ENCODE measurements at regions not wholly inside any gene's neighbourhood (a gene's known extent, or its start where the extent isn't known, plus 50 kb on each side); places are given as distances from the start of the nearest gene placed in this dataset.

DNA sequence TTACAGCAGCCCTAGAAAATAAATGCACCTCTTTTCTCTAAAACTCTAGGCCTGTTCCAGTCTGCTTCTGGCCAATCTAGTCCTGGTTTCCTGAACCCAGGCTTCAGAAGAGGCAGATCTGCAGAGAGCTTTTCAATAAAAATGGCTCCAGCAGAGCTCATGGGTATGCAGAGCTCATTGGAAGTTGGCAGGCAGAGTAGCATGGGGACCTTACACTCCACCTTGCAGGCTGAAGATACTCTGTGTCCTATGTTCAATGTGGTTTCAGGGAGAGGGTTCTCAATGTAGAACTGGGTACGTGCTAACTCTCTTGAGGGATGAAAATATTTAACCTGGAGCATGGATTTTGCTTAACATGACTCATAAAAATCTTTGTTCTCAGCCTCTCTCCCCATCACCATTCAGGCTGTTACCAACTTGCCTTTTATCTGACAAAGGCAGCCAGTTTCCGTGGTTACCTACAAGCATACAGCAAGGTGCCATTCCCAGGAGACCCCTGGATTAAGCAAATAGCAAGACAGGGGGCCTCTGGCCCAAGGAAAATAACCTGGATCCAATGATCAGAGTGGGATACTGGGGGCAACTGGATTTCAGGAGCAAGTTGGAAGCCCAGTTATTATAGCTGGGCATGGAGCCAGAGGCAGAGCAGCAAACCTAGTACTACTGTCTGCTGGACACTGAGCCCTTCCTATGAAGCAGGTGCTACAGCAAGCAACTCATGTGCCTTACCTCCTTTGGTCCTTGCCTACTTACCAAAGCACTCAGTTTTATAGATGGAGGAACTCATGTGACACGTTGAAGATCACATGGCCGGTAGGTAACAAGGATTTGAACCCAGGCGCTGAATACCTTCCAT, 98.2 kb upstream of the DHX40 start:
- no peak overlapping the region for H3K4me3 ChIP-seq (ENCODE audit: low read length)
- TF ChIP-seq, protein P1, sequence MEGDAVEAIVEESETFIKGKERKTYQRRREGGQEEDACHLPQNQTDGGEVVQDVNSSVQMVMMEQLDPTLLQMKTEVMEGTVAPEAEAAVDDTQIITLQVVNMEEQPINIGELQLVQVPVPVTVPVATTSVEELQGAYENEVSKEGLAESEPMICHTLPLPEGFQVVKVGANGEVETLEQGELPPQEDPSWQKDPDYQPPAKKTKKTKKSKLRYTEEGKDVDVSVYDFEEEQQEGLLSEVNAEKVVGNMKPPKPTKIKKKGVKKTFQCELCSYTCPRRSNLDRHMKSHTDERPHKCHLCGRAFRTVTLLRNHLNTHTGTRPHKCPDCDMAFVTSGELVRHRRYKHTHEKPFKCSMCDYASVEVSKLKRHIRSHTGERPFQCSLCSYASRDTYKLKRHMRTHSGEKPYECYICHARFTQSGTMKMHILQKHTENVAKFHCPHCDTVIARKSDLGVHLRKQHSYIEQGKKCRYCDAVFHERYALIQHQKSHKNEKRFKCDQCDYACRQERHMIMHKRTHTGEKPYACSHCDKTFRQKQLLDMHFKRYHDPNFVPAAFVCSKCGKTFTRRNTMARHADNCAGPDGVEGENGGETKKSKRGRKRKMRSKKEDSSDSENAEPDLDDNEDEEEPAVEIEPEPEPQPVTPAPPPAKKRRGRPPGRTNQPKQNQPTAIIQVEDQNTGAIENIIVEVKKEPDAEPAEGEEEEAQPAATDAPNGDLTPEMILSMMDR (conservative IDR thresholded peaks at IDR 0.05; ENCODE audit: low read length): no peak
- DNase-seq (ENCODE audit: low read depth): no peak

DNA sequence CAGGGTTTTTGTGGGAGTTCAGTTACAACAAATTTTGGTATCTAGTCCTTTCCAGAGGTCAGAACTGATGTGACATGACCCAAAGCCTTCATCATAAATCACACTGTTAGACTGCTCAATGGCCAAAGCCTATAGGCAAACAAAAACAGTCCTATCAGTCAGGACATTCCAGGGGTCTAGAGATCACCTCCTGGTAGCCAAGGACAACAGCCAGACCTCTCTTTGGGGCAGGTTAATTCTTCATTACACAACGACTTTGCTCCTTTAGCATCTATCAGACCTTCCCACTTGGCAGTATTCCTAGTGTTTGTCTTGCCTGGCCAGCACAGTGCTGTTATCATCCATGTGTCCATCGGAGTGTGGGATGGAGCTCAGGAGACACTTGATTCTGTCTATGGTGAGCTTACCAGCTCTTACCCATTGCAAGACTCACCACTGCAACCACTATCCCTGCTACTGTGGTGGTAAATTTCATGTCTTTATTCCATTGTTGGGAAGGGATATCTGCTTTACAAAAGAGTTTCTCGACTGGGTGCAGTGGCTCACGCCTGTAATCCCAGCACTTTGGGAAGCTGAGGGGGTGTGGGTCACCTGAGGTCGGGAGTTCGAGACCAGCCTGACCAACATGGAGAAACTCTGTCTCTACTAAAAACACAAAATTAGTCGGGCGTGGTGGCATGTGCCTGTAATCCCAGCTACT, 95.5 kb upstream of the DHX40 start:
- H3K4me3 ChIP-seq (ENCODE audit: low read length): no peak overlapping the region
- no peak for DNase-seq (ENCODE audit: low read depth)
- TF ChIP-seq, protein P1 (conservative IDR thresholded peaks at IDR 0.05; ENCODE audit: low read length): no peak

DNA sequence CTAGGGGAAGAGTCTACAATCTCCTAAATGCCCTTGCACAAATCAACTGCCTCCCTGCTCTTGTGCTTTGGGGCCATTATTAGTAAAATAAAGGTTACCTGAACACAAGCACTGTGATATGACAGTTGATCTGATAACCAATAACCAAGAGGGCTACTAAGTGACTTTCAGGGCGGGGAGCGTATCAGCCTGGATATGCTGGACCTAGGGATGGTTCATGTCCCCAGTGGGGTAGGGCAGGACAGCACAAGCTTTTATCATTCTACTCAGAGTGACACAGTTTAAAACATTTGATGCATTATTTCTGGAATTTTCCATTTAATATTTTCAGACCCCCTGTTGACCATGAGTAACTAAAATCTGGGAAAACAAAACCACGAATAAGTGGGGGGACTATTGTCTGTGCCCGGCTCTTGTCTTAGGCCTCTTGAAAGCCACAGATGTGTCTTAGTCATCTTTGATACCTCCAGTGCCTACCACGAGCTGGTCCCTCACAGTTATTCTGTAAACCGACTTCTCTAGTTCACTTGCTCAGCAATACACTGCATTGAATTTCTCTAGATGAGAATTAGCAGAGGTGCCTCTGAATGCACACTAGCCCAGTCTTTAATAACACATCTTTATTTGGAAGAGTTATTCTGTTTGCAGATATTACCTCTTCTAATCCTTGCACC, 94.6 kb upstream of the DHX40 start:
- TF ChIP-seq, protein P1 (conservative IDR thresholded peaks at IDR 0.05; ENCODE audit: low read length): no peak
- DNase-seq (ENCODE audit: low read depth): no peak
- no peak overlapping the region for H3K4me3 ChIP-seq (ENCODE audit: low read length)

DNA sequence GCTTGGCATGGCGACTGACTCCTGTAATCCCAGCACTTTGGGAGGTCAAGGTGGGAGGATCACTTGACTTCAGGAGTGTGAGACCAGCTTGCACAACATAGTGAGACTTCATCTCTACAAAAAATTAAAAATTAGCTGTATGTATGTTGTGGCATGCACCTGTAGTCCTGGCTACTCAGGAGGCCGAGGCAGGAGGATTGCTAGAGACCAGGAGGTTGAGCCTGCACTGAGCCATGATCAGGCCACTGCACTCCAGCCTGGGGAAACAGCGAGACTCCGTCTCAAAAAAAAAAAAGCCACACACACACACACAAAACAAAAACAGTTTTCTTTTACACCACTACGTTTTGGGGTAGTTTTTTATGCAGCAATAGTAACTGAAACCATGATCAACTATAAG, 89.0 kb upstream of the DHX40 start:
- H3K4me3 ChIP-seq (ENCODE audit: low read length): no peak overlapping the region
- DNase-seq (ENCODE audit: low read depth): no peak
- TF ChIP-seq, protein P1 (conservative IDR thresholded peaks at IDR 0.05; ENCODE audit: low read length): no peak

DNA sequence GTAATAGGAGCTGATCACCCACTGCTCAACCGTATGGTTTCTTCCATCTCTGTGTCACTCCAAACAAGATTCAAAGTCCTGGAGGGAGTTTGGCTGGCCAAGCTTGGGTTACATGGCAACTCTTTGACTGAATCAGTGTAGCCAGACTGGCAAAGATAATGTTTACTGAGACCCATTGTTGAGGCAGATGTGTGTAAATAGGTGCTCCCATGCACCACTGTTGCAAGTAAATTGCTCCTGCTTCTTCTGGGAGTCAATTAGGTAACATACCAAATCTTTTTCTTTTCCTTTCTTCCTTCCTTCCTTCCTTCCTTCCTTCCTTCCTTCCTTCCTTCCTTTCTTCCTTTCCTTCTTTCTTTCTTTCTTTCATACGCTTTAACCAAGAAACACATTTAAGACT, 86.3 kb upstream of the DHX40 start:
- no peak overlapping the region for H3K4me3 ChIP-seq (ENCODE audit: low read length)
- TF ChIP-seq, protein P1 (conservative IDR thresholded peaks at IDR 0.05; ENCODE audit: low read length): no peak
- DNase-seq (ENCODE audit: low read depth): no peak

DNA sequence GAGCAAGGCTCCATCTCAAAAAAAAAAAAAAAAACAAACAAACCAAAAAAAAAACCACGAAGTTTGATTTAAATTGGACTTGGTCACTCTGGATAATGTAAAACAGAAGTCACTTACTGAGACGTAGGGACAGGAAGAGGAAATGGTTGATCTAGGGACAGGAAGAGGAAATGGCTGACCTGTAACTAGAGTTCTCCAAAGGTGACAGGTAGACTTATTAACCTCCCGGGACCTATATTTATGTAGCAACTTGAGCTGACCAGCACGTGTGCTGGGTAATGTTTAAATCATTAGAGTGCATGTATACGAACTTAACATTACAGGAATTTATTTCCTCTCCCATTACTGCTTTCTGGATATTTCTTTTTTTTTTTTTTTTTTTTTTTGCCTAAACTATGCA, 81.5 kb upstream of the DHX40 start:
- no peak overlapping the region for H3K4me3 ChIP-seq (ENCODE audit: low read length)
- TF ChIP-seq, protein P1 (conservative IDR thresholded peaks at IDR 0.05; ENCODE audit: low read length): no peak
- no peak for DNase-seq (ENCODE audit: low read depth)
